Hepatocyte (in vitro differentiated cells): ENCODE measurements at regions not wholly inside any gene's neighbourhood (a gene's known extent, or its start where the extent isn't known, plus 50 kb on each side); places are given as distances from the start of the nearest gene placed in this dataset.
"Not testable (repeated sequence)": the region's sequence is repeated elsewhere in the genome, so short reads cannot be mapped to it uniquely, and the experiment has no call there.

ENCODE experiments used
- DNase-seq: peaks from one replicate; pipeline ENCODE4 v3.0.0-alpha.2; 2016; ENCODE audit warnings: low spot score
- H2AFZ ChIP-seq: fragments of 200-600 bp; sonication (generic); 2 replicates; pipeline ENCODE4 v1.6.0; 2016; ENCODE audit warnings: antibody characterized with exemption, mild to moderate bottlenecking
- H3K27ac ChIP-seq: fragments of 200-600 bp; sonication (generic); 2 replicates; pipeline ENCODE4 v1.5.1; 2016; ENCODE audit warnings: mild to moderate bottlenecking
- H3K27me3 ChIP-seq: fragments of 200-600 bp; sonication (generic); 2 replicates; pipeline ENCODE4 v1.6.1; 2016
- H3K36me3 ChIP-seq: fragments of 200-600 bp; sonication (generic); replicated peaks from 2 replicates; pipeline ENCODE4 v1.5.1; 2016; ENCODE audit warnings: low read depth; ENCODE audit not compliant: insufficient read depth
- H3K4me1 ChIP-seq: fragments of 200-600 bp; sonication (generic); 2 replicates; pipeline ENCODE4 v1.5.1; 2016; ENCODE audit warnings: mild to moderate bottlenecking, moderate library complexity; ENCODE audit not compliant: insufficient read depth
- H3K4me2 ChIP-seq: fragments of 200-600 bp; sonication (generic); 2 replicates; pipeline ENCODE4 v1.6.0; 2016
- H3K4me3 ChIP-seq: fragments of 200-600 bp; sonication (generic); 2 replicates; pipeline ENCODE4 v1.5.1; 2016; ENCODE audit warnings: mild to moderate bottlenecking
- H3K79me2 ChIP-seq: fragments of 200-600 bp; sonication (generic); 2 replicates; pipeline ENCODE4 v1.6.0; 2017; ENCODE audit warnings: mild to moderate bottlenecking
- H3K9me2 ChIP-seq: fragments of 200-600 bp; sonication (generic); replicated peaks from 2 replicates; pipeline ENCODE4 v1.6.0; 2017; ENCODE audit warnings: mild to moderate bottlenecking; ENCODE audit not compliant: insufficient read depth
- H3K9me3 ChIP-seq: fragments of 200-600 bp; sonication (generic); 2 replicates; pipeline ENCODE4 v1.5.1; 2016; ENCODE audit warnings: low read depth, mild to moderate bottlenecking
- H4K20me1 ChIP-seq: fragments of 200-600 bp; sonication (generic); 2 replicates; pipeline ENCODE4 v1.6.0; 2016; ENCODE audit warnings: mild to moderate bottlenecking; ENCODE audit not compliant: insufficient read depth, poor library complexity, severe bottlenecking
- EZH2 ChIP-seq: fragments of 200-600 bp; sonication (generic); IDR thresholded peaks from 2 replicates; pipeline ENCODE4 v1.6.1; 2016; ENCODE audit warnings: antibody characterized with exemption, mild to moderate bottlenecking, borderline replicate concordance
- EZH2phosphoT487 ChIP-seq: fragments of 200-600 bp; sonication (generic); IDR thresholded peaks from one replicate; pipeline ENCODE4 v1.6.1; 2018; ENCODE audit warnings: antibody characterized with exemption, mild to moderate bottlenecking, low read depth, moderate library complexity; ENCODE audit not compliant: unreplicated experiment, severe bottlenecking
- WGBS: methylation state at CpG from one replicate; pipeline ENCODE4 v1.1.6; 2016; ENCODE audit warnings: low lambda C conversion rate; ENCODE audit errors: missing lambda C conversion rate; 5-methylcytosine and 5-hydroxymethylcytosine counted together
- TF ChIP-seq, protein P1 (sequence below): fragments of 200-600 bp; sonication (generic); IDR thresholded peaks from 2 replicates; pipeline ENCODE4 v1.5.1; 2016; ENCODE audit warnings: antibody characterized with exemption, mild to moderate bottlenecking; ENCODE audit not compliant: poor library complexity

GRCh38 chr6:27043244-27043643, 204.3 kb upstream of the PRSS16 start:
- no peaks in the 10 kb centered on the region for H3K36me3 ChIP-seq

DNA sequence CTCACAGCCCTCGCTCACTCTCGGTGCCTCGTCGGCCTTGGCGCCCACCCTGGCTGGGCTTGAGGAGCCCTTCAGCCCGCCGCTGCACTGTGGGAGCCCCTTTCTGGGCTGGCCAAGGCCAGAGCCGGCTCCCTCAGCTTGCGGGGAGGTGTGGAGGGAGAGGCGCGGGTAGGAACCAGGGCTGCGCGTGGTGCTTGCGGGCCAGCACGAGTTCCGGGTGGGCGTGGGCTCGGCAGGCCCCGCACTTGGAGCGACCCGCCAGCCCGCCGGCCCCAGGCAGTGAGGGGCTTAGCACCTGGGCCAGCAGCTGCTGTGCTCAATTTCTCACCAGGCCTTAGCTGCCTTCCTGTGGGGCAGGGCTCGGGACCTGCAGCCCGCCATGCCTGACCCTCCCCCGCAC, 202.4 kb upstream of the PRSS16 start:
- not testable (repeated sequence) for H3K9me2 ChIP-seq, H3K4me1 ChIP-seq, H3K36me3 ChIP-seq, H3K79me2 ChIP-seq, H3K27me3 ChIP-seq, H3K9me3 ChIP-seq, H2AFZ ChIP-seq, H4K20me1 ChIP-seq, DNase-seq, H3K4me3 ChIP-seq, H3K4me2 ChIP-seq, H3K27ac ChIP-seq
- WGBS: 97% methylated on average over 21 of the region's 26 CpGs

More at GRCh38 chr6:27043244-27043643, 204.3 kb upstream of the PRSS16 start:
- H3K4me2 ChIP-seq: no peak overlapping the region
- no peak for TF ChIP-seq EZH2
- TF ChIP-seq, protein P1, sequence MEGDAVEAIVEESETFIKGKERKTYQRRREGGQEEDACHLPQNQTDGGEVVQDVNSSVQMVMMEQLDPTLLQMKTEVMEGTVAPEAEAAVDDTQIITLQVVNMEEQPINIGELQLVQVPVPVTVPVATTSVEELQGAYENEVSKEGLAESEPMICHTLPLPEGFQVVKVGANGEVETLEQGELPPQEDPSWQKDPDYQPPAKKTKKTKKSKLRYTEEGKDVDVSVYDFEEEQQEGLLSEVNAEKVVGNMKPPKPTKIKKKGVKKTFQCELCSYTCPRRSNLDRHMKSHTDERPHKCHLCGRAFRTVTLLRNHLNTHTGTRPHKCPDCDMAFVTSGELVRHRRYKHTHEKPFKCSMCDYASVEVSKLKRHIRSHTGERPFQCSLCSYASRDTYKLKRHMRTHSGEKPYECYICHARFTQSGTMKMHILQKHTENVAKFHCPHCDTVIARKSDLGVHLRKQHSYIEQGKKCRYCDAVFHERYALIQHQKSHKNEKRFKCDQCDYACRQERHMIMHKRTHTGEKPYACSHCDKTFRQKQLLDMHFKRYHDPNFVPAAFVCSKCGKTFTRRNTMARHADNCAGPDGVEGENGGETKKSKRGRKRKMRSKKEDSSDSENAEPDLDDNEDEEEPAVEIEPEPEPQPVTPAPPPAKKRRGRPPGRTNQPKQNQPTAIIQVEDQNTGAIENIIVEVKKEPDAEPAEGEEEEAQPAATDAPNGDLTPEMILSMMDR: no peak
- TF ChIP-seq EZH2phosphoT487: no peak
- no peaks in the 10 kb centered on the region for H3K79me2 ChIP-seq
- H3K27me3 ChIP-seq: no peaks in the 10 kb centered on the region
- H2AFZ ChIP-seq: no peak overlapping the region
- no peaks in the 10 kb centered on the region for H4K20me1 ChIP-seq
- no peaks in the 10 kb centered on the region for H3K9me2 ChIP-seq
- DNase-seq: no peak
- no peaks in the 10 kb centered on the region for H3K4me1 ChIP-seq
- no peak overlapping the region for H3K27ac ChIP-seq
- no peak overlapping the region for H3K4me3 ChIP-seq
- whole genome bisulfite sequencing: 93% methylated on average over 2 of the region's 2 CpGs
- H3K9me3 ChIP-seq: no peaks in the 10 kb centered on the region

GRCh38 chr6:27047725-27048124, 199.8 kb upstream of the PRSS16 start:
- not testable (repeated sequence) for H3K4me1 ChIP-seq, H4K20me1 ChIP-seq, DNase-seq, H3K9me2 ChIP-seq, H3K9me3 ChIP-seq, H2AFZ ChIP-seq, H3K79me2 ChIP-seq, H3K27me3 ChIP-seq, H3K4me3 ChIP-seq, H3K36me3 ChIP-seq
- H3K27ac ChIP-seq: peak overlapping the region; percentile 60
- whole genome bisulfite sequencing: 15% methylated on average over 3 of the region's 5 CpGs
- H3K4me2 ChIP-seq: peak overlapping the region; percentile 28

GRCh38 chr6:27049863-27050781, 197.4 kb upstream of the PRSS16 start:
- Histone ChIP-seq H3K27ac (no peak overlapping the region), H3K36me3 (no peaks in the 10 kb centered on the region), H4K20me1 (no peaks in the 10 kb centered on the region), H3K9me2 (no peaks in the 10 kb centered on the region), H3K4me2 (no peak overlapping the region), H3K79me2 (no peaks in the 10 kb centered on the region), H3K4me3 (no peak overlapping the region), H2AFZ (no peak overlapping the region), H3K9me3 (no peaks in the 10 kb centered on the region), H3K4me1 (no peaks in the 10 kb centered on the region), H3K27me3 (no peaks in the 10 kb centered on the region)
- DNase-seq: no peak
- WGBS: 81% methylated on average over 30 of the region's 30 CpGs
- TF ChIP-seq EZH2phosphoT487 (no peak), EZH2 (no peak)
- TF ChIP-seq, protein P1: no peak

DNA sequence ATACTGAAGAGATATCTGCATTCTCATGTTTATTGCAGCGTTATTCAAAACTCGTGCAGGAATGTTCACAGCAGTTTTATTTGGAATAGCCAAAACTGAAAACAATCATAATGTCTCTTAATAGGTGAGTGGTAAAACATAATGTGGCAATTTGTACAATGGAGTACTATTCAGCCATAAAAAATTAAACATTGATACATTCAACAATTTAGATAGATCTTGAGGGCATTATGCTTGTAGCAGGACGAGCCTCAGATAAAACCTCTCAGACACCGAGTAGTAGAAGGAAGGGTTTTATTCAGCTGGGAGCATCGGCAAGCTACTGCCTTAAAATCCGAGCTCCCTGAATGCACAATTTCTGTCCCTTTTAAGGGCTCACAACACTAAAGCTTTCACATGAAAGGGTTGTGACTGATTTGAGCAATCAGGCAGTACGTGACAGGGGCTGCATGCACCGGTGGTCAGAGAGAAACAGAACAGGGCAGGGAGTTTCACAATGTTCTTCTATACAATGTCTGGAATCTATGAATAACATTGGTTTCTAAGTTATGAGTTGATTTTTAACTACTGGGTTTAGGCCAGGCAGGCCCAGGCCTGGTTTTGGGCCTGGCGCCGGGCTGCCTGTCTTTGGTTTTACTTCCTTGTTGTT, 195.3 kb upstream of the PRSS16 start:
- not testable (repeated sequence) for H3K4me2 ChIP-seq, H4K20me1 ChIP-seq, H3K4me1 ChIP-seq, H3K27ac ChIP-seq, H3K4me3 ChIP-seq, H3K79me2 ChIP-seq, H2AFZ ChIP-seq, DNase-seq, H3K27me3 ChIP-seq, H3K9me3 ChIP-seq, H3K9me2 ChIP-seq, H3K36me3 ChIP-seq
- WGBS: 88% methylated on average over 10 of the region's 10 CpGs
